OCI-LY1 (cell line): ENCODE measurements at regions not wholly inside any gene's neighbourhood (a gene's known extent, or its start where the extent isn't known, plus 50 kb on each side); places are given as distances from the start of the nearest gene placed in this dataset.

Experiments used
- H2AFZ ChIP-seq: fragments of 200-600 bp; sonication (generic), shearing (Covaris generic); 2 replicates; pipeline ENCODE4 v1.6.0; 2014; ENCODE audit warnings: antibody characterized with exemption, mild to moderate bottlenecking, low read length
- H3F3A ChIP-seq: fragments of 200-600 bp; sonication (generic), shearing (Covaris generic); 2 replicates; pipeline ENCODE4 v1.6.0; 2014; ENCODE audit warnings: mild to moderate bottlenecking, antibody characterized with exemption, low read length, moderate library complexity; ENCODE audit not compliant: insufficient read depth
- H3K27ac ChIP-seq: fragments of 200-600 bp; sonication (generic); 2 replicates; pipeline ENCODE4 v1.5.1; 2014; ENCODE audit warnings: low read length, mixed run types, mild to moderate bottlenecking, low read depth; ENCODE audit not compliant: poor library complexity, severe bottlenecking
- H3K27me3 ChIP-seq: fragments of 200-600 bp; sonication (generic); 2 replicates; pipeline ENCODE4 v1.6.0; 2014; ENCODE audit warnings: antibody characterized with exemption, mild to moderate bottlenecking, low read length, moderate library complexity; ENCODE audit not compliant: insufficient read depth
- H3K36me3 ChIP-seq: fragments of 200-600 bp; sonication (generic); 2 replicates; pipeline ENCODE4 v1.6.1; 2014; ENCODE audit warnings: mild to moderate bottlenecking, antibody characterized with exemption, low read length, moderate library complexity, mixed read lengths; ENCODE audit not compliant: insufficient read depth
- H3K4me1 ChIP-seq: fragments of 200-600 bp; sonication (generic); 2 replicates; pipeline ENCODE4 v1.5.1; 2014; ENCODE audit warnings: mild to moderate bottlenecking, low read length, moderate library complexity; ENCODE audit not compliant: insufficient read depth, severe bottlenecking
- H3K4me2 ChIP-seq: fragments of 200-600 bp; sonication (generic), shearing (Covaris generic); 2 replicates; pipeline ENCODE4 v1.6.1; 2014; ENCODE audit warnings: low read length
- H3K4me3 ChIP-seq: fragments of 200-600 bp; sonication (generic); 2 replicates; pipeline ENCODE4 v1.5.1; 2014; ENCODE audit warnings: low read length, low read depth, mild to moderate bottlenecking, mixed read lengths; ENCODE audit not compliant: poor library complexity, severe bottlenecking
- H3K79me2 ChIP-seq: fragments of 200-600 bp; shearing (Covaris generic); 2 replicates; pipeline ENCODE4 v1.6.1; 2016; ENCODE audit warnings: mixed run types, low read length, mixed read lengths; ENCODE audit not compliant: insufficient read depth
- H3K9ac ChIP-seq: fragments of 200-600 bp; sonication (generic), shearing (Covaris generic); 2 replicates; pipeline ENCODE4 v1.6.1; 2014; ENCODE audit warnings: mild to moderate bottlenecking, low read length, mixed read lengths
- H3K9me2 ChIP-seq: fragments of 200-600 bp; sonication (generic), shearing (Covaris generic); 2 replicates; pipeline ENCODE4 v1.6.1; 2014; ENCODE audit warnings: low read depth, mild to moderate bottlenecking, low read length, mixed read lengths
- H3K9me3 ChIP-seq: fragments of 200-600 bp; shearing (Covaris generic); 2 replicates; pipeline ENCODE4 v1.6.1; 2014; ENCODE audit warnings: low read length, mixed read lengths
- H4K20me1 ChIP-seq: fragments of 200-600 bp; sonication (generic), shearing (Covaris generic); 2 replicates; pipeline ENCODE4 v1.6.0; 2016; ENCODE audit warnings: mild to moderate bottlenecking, low read length; ENCODE audit not compliant: insufficient read depth
- CTCF ChIP-seq: fragments of 200-600 bp; sonication (generic), shearing (Covaris generic); IDR thresholded peaks from 2 replicates; pipeline ENCODE4 v1.5.1; 2017; ENCODE audit warnings: mild to moderate bottlenecking, antibody characterized with exemption, low read length, moderate library complexity, mixed read lengths
- EZH2 ChIP-seq: fragments of 200-600 bp; sonication (generic), shearing (Covaris generic); IDR thresholded peaks from 2 replicates; pipeline ENCODE4 v1.8.0; 2017; ENCODE audit warnings: borderline replicate concordance, mixed run types, mild to moderate bottlenecking, antibody characterized with exemption, low read length, moderate library complexity, mixed read lengths

DNA sequence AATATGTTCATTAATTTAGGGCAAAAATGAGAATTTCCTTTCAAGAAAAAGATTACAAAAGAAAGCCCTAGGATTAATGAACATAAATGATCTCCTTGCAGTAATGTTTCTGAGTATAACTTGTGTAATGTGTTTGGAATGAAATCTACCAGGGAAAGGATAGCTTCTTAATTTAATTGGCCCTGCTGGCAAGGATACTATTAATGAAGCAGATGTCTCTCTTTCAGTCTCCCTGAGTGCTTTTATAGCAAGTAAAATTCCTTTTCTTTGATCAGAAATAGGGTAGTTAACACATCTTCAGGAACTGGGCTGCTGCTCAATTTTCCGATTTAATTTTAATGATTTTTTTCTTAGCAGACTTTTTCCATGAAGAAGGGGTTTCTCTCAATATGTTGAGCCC is 379.4 kb upstream of the PDE3A start:
- H3K4me1 ChIP-seq = no peaks in the 10 kb centered on the region
- H3K27ac ChIP-seq = no peak overlapping the region
- H4K20me1 ChIP-seq = no peaks in the 10 kb centered on the region
- H3K9ac ChIP-seq = no peak overlapping the region
- no peaks in the 10 kb centered on the region for H3K9me2 ChIP-seq
- H3F3A ChIP-seq = no peaks in the 10 kb centered on the region
- no peaks in the 10 kb centered on the region for H3K27me3 ChIP-seq
- no peak overlapping the region for H2AFZ ChIP-seq
- H3K9me3 ChIP-seq = no peaks in the 10 kb centered on the region
- H3K4me3 ChIP-seq = no peak overlapping the region
- no peaks in the 10 kb centered on the region for H3K79me2 ChIP-seq
- no peak overlapping the region for H3K4me2 ChIP-seq
- no peak for TF ChIP-seq EZH2
- no peak for TF ChIP-seq CTCF
- H3K36me3 ChIP-seq = no peaks in the 10 kb centered on the region

DNA sequence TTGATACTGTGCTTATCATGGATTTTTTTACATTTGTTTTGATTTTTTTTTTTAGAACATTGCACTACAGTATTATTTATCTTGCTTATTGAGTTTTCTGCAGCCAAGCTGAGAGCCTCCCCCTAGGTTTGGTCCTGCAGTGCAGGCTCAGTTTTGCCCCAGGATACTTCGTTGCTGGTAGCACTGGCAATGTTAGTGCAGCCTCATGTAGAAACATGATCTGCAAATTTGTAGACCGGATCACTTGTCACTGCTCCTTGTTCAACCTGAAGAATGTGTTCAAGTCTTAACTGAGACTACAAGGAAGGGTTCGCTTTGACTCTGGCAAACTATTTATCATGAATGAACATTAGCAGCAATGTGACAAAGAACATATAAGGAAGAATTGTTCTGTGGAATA is 377.2 kb upstream of the PDE3A start:
- H3K4me3 ChIP-seq = no peak overlapping the region
- no peaks in the 10 kb centered on the region for H3K9me2 ChIP-seq
- no peaks in the 10 kb centered on the region for H3K27me3 ChIP-seq
- no peaks in the 10 kb centered on the region for H3K4me1 ChIP-seq
- no peak overlapping the region for H2AFZ ChIP-seq
- H4K20me1 ChIP-seq = no peaks in the 10 kb centered on the region
- H3K27ac ChIP-seq = no peak overlapping the region
- no peak overlapping the region for H3K4me2 ChIP-seq
- H3K36me3 ChIP-seq = no peaks in the 10 kb centered on the region
- TF ChIP-seq EZH2 (no peak), CTCF (no peak)
- H3K9me3 ChIP-seq = no peaks in the 10 kb centered on the region
- no peak overlapping the region for H3K9ac ChIP-seq
- no peaks in the 10 kb centered on the region for H3K79me2 ChIP-seq
- H3F3A ChIP-seq = no peaks in the 10 kb centered on the region

- Histone ChIP-seq H2AFZ (no peak overlapping the region), H3F3A (no peaks in the 10 kb centered on the region), H3K9me3 (no peaks in the 10 kb centered on the region), H3K27me3 (no peaks in the 10 kb centered on the region), H3K4me3 (no peak overlapping the region), H3K4me1 (no peaks in the 10 kb centered on the region), H4K20me1 (no peaks in the 10 kb centered on the region), H3K9me2 (no peaks in the 10 kb centered on the region), H3K27ac (no peak overlapping the region), H3K79me2 (no peaks in the 10 kb centered on the region), H3K9ac (no peak overlapping the region), H3K36me3 (no peaks in the 10 kb centered on the region), H3K4me2 (no peak overlapping the region)
- TF ChIP-seq CTCF (no peak), EZH2 (no peak)
Measured at GRCh38 chr12:19992311-19992710, 376.0 kb upstream of the PDE3A start.
